ENCODE measurements at regions not wholly inside any gene's neighbourhood (a gene's known extent, or its start where the extent isn't known, plus 50 kb on each side); places are given as distances from the start of the nearest gene placed in this dataset.

DNA sequence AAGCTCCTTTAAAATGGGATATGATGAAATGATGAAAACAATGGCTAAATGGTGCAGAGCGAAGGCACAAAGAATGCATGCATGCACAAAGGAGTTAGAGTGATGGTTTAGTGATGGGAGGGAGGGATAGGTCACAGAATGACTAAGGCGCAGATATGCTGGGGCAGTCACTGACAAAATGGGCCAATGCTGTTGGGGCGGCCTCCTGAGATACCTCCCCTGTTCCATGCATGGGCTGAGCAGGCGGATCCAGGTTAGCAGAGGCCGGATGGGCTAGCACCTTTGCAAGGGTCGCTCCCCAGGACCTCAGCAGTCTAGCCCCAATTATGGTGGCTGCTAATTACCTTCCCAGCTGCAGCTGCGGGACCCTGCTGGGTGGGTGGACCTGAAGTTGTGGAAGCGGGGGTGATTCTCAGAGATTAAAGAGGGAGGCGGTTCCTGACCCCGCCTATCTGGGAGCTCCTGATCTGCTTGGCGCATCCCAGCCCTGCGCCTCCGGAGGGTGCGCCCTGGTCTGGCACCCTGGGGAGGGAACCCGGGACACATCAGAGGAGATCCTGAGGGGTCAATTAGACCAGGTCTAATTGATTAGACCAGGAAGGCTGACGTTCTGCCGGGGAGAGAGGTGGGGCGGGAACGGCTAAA, 175.0 kb downstream of the CYP26A1 start:
- TF ChIP-seq POLR2A (IDR thresholded peaks at IDR 0.05) = no peak
- no peak for TF ChIP-seq POLR2AphosphoS5 (IDR thresholded peaks at IDR 0.05)
- TF ChIP-seq, protein P1, sequence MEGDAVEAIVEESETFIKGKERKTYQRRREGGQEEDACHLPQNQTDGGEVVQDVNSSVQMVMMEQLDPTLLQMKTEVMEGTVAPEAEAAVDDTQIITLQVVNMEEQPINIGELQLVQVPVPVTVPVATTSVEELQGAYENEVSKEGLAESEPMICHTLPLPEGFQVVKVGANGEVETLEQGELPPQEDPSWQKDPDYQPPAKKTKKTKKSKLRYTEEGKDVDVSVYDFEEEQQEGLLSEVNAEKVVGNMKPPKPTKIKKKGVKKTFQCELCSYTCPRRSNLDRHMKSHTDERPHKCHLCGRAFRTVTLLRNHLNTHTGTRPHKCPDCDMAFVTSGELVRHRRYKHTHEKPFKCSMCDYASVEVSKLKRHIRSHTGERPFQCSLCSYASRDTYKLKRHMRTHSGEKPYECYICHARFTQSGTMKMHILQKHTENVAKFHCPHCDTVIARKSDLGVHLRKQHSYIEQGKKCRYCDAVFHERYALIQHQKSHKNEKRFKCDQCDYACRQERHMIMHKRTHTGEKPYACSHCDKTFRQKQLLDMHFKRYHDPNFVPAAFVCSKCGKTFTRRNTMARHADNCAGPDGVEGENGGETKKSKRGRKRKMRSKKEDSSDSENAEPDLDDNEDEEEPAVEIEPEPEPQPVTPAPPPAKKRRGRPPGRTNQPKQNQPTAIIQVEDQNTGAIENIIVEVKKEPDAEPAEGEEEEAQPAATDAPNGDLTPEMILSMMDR (IDR thresholded peaks at IDR 0.05) = no peak

Measured in breast epithelium (tissue), 3 donors.